Uterus (tissue), 2 donors: ENCODE measurements at regions not wholly inside any gene's neighbourhood (a gene's known extent, or its start where the extent isn't known, plus 50 kb on each side); places are given as distances from the start of the nearest gene placed in this dataset.

Experiments
- CTCF ChIP-seq, 4 experiments: fragments of 200-600 bp in 2 of 4; fragments of 450-650 bp in 2 of 4; sonication (generic) in 2 of 4; IDR thresholded peaks; one replicate each; pipeline ENCODE4 v1.5.1; 2016 to 2019; ENCODE audit warnings: antibody characterized with exemption in 4 of 4, mild to moderate bottlenecking in 2 of 4, moderate library complexity in 1 of 4
- POLR2A ChIP-seq, 2 donors: fragments of 450-650 bp; IDR thresholded peaks; one replicate each; pipeline ENCODE4 v1.6.1; 2016; ENCODE audit warnings: antibody characterized with exemption in 2 of 2, mild to moderate bottlenecking in 1 of 2, moderate library complexity in 1 of 2

DNA sequence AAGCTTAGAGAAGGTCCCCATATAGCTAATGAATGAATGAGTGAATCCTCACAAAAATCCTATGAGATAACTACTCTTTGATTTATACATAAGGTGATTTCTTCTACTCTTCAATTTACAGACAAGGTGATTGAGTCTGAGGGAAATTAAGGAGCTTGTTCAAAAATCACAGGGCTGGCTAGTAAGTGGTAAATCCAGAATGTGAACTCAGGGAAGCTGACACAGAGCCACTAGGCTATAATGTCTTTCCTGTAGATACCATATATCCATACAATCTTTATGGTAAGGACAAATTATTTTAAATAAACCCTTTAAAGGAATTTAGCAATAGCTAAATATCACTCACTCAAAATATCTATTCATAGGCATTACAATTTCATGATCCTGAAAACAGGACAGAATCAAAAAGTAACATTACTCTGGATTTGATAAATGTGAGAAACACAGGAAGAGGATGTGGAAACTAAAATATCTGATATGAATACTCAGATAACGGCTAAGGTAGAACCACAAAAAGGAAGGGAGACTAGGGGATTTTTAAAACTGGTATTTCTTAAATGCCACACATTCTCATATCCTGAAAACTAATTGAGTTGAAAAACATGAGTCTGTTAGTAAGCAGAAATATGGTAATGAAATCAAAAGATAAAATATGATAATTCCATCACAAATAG lies 108.2 kb downstream of the NBPF12 start:
- TF ChIP-seq CTCF (IDR thresholded peaks at IDR 0.05) (no peak), POLR2A (IDR thresholded peaks at IDR 0.05) (no peak)
